ENCODE measurements at regions not wholly inside any gene's neighbourhood (a gene's known extent, or its start where the extent isn't known, plus 50 kb on each side); places are given as distances from the start of the nearest gene placed in this dataset.

DNA sequence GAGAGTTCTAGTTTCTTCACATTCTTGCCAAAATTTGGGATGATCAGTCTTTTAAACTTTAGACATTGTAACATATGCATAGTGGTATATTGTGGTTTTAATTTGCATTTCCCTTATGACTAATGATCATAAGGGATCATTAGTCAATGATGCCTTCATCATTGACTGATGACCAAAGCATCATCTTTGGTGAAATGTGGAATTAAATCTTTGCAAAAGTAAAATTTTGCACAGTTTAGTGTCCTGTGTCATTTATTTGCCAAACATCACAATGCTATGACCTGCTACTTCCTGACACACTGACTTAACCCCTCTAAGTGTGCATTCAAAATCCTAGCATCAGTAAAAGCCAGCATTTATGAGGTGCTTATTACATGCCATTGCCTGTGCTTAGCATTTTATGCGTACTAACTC is 58.9 kb upstream of the SLC1A4 start:
- H3K27ac ChIP-seq (ENCODE audit: extremely low read depth, low read depth, low read length), result no peak overlapping the region
- H3K9me3 ChIP-seq (ENCODE audit: control insufficient read depth, insufficient read depth, low read depth, low read length), result no peaks in the 10 kb centered on the region
- TF ChIP-seq, protein P1, sequence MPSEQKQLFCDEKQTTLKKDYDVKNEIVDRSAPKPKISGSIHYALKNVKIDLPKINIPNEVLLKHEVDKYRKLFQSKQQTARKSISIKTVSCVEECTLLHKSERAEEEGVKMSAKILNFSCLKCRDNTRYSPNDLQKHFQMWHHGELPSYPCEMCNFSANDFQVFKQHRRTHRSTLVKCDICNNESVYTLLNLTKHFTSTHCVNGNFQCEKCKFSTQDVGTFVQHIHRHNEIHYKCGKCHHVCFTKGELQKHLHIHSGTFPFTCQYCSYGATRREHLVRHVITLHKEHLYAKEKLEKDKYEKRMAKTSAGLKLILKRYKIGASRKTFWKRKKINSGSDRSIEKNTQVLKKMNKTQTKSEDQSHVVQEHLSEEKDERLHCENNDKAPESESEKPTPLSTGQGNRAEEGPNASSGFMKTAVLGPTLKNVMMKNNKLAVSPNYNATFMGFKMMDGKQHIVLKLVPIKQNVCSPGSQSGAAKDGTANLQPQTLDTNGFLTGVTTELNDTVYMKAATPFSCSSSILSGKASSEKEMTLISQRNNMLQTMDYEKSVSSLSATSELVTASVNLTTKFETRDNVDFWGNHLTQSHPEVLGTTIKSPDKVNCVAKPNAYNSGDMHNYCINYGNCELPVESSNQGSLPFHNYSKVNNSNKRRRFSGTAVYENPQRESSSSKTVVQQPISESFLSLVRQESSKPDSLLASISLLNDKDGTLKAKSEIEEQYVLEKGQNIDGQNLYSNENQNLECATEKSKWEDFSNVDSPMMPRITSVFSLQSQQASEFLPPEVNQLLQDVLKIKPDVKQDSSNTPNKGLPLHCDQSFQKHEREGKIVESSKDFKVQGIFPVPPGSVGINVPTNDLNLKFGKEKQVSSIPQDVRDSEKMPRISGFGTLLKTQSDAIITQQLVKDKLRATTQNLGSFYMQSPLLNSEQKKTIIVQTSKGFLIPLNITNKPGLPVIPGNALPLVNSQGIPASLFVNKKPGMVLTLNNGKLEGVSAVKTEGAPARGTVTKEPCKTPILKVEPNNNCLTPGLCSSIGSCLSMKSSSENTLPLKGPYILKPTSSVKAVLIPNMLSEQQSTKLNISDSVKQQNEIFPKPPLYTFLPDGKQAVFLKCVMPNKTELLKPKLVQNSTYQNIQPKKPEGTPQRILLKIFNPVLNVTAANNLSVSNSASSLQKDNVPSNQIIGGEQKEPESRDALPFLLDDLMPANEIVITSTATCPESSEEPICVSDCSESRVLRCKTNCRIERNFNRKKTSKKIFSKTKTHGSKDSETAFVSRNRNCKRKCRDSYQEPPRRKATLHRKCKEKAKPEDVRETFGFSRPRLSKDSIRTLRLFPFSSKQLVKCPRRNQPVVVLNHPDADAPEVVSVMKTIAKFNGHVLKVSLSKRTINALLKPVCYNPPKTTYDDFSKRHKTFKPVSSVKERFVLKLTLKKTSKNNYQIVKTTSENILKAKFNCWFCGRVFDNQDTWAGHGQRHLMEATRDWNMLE (tag by site-specific recombination; conservative IDR thresholded peaks at IDR 0.05; ENCODE audit: low read depth), result no peak
- TF ChIP-seq ZNF341 (tag by site-specific recombination; IDR thresholded peaks at IDR 0.05; ENCODE audit: low read depth) (no peak), ZNF785 (tag by site-specific recombination; IDR thresholded peaks at IDR 0.05) (no peak), FEZF1 (tag by site-specific recombination; IDR thresholded peaks at IDR 0.05) (no peak), ZSCAN23 (tag by site-specific recombination; IDR thresholded peaks at IDR 0.05) (no peak), ZNF324 (tag by site-specific recombination; IDR thresholded peaks at IDR 0.05) (no peak), ZNF155 (tag by site-specific recombination; IDR thresholded peaks at IDR 0.05) (no peak), ZNF311 (tag by site-specific recombination; IDR thresholded peaks at IDR 0.05; ENCODE audit: borderline replicate concordance) (no peak), ZNF544 (tag by site-specific recombination; IDR thresholded peaks at IDR 0.05) (no peak), ZNF24 (tag by site-specific recombination; IDR thresholded peaks at IDR 0.05) (no peak), SP7 (tag by site-specific recombination; IDR thresholded peaks at IDR 0.05) (no peak), ZNF174 (tag by site-specific recombination; IDR thresholded peaks at IDR 0.05) (no peak), ZNF670 (tag by site-specific recombination; IDR thresholded peaks at IDR 0.05; ENCODE audit: low read depth) (no peak), ZNF184 (tag by site-specific recombination; IDR thresholded peaks at IDR 0.05) (no peak), ZBTB17 (tag by site-specific recombination; IDR thresholded peaks at IDR 0.05) (no peak)
- TF ChIP-seq, protein P2, sequence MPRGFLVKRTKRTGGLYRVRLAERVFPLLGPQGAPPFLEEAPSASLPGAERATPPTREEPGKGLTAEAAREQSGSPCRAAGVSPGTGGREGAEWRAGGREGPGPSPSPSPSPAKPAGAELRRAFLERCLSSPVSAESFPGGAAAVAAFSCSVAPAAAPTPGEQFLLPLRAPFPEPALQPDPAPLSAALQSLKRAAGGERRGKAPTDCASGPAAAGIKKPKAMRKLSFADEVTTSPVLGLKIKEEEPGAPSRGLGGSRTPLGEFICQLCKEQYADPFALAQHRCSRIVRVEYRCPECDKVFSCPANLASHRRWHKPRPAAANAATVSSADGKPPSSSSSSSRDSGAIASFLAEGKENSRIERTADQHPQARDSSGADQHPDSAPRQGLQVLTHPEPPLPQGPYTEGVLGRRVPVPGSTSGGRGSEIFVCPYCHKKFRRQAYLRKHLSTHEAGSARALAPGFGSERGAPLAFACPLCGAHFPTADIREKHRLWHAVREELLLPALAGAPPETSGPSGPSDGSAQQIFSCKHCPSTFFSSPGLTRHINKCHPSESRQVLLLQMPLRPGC (tag by site-specific recombination; IDR thresholded peaks at IDR 0.05), result no peak
- TF ChIP-seq, protein P3, sequence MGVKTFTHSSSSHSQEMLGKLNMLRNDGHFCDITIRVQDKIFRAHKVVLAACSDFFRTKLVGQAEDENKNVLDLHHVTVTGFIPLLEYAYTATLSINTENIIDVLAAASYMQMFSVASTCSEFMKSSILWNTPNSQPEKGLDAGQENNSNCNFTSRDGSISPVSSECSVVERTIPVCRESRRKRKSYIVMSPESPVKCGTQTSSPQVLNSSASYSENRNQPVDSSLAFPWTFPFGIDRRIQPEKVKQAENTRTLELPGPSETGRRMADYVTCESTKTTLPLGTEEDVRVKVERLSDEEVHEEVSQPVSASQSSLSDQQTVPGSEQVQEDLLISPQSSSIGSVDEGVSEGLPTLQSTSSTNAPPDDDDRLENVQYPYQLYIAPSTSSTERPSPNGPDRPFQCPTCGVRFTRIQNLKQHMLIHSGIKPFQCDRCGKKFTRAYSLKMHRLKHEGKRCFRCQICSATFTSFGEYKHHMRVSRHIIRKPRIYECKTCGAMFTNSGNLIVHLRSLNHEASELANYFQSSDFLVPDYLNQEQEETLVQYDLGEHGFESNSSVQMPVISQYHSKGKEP (tag by site-specific recombination; IDR thresholded peaks at IDR 0.05), result no peak
- TF ChIP-seq, protein P4, sequence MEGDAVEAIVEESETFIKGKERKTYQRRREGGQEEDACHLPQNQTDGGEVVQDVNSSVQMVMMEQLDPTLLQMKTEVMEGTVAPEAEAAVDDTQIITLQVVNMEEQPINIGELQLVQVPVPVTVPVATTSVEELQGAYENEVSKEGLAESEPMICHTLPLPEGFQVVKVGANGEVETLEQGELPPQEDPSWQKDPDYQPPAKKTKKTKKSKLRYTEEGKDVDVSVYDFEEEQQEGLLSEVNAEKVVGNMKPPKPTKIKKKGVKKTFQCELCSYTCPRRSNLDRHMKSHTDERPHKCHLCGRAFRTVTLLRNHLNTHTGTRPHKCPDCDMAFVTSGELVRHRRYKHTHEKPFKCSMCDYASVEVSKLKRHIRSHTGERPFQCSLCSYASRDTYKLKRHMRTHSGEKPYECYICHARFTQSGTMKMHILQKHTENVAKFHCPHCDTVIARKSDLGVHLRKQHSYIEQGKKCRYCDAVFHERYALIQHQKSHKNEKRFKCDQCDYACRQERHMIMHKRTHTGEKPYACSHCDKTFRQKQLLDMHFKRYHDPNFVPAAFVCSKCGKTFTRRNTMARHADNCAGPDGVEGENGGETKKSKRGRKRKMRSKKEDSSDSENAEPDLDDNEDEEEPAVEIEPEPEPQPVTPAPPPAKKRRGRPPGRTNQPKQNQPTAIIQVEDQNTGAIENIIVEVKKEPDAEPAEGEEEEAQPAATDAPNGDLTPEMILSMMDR (tag by site-specific recombination; IDR thresholded peaks at IDR 0.05), result no peak
- CTCF ChIA-PET, result interaction anchor here (0.8 kb wide), 1 partner anchor 14 kb away, joined by 6 read pairs; no protein-coding TSS in a partner anchor
- POLR2A ChIA-PET, result no interaction called here
- no peaks in the 10 kb centered on the region for H3K36me3 ChIP-seq (ENCODE audit: control insufficient read depth in 2 of 2, insufficient read depth in 1 of 2, low read length in 2 of 2)
- no peaks in the 10 kb centered on the region for H3K4me1 ChIP-seq (ENCODE audit: control insufficient read depth, insufficient read depth, low read length)
- H3K4me3 ChIP-seq (ENCODE audit: low read depth, low read length), result no peak overlapping the region

Measured in HEK293 (cell line).